ENCODE measurements at regions not wholly inside any gene's neighbourhood (a gene's known extent, or its start where the extent isn't known, plus 50 kb on each side); places are given as distances from the start of the nearest gene placed in this dataset.

GRCh38 chr10:106038246-106038645 lies 1126.3 kb downstream of the SORCS1 start:
- TF ChIP-seq, protein P1, sequence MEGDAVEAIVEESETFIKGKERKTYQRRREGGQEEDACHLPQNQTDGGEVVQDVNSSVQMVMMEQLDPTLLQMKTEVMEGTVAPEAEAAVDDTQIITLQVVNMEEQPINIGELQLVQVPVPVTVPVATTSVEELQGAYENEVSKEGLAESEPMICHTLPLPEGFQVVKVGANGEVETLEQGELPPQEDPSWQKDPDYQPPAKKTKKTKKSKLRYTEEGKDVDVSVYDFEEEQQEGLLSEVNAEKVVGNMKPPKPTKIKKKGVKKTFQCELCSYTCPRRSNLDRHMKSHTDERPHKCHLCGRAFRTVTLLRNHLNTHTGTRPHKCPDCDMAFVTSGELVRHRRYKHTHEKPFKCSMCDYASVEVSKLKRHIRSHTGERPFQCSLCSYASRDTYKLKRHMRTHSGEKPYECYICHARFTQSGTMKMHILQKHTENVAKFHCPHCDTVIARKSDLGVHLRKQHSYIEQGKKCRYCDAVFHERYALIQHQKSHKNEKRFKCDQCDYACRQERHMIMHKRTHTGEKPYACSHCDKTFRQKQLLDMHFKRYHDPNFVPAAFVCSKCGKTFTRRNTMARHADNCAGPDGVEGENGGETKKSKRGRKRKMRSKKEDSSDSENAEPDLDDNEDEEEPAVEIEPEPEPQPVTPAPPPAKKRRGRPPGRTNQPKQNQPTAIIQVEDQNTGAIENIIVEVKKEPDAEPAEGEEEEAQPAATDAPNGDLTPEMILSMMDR (IDR thresholded peaks at IDR 0.05; ENCODE audit: unreplicated experiment) = no peak
- Mint-ChIP-seq H3K4me3 (no peak overlapping the region), H3K27me3 (ENCODE audit: low read depth) (peaks cover 3% of the 10 kb centered on the region), H3K36me3 (peaks cover 1% of the 10 kb centered on the region), H3K9me3 (peaks cover 23% of the 10 kb centered on the region), H3K27ac (no peak overlapping the region), H3K4me1 (no peaks in the 10 kb centered on the region)
- no peak for DNase-seq (ENCODE audit: low spot score in 2 of 2, unreplicated experiment in 2 of 2)

DNA sequence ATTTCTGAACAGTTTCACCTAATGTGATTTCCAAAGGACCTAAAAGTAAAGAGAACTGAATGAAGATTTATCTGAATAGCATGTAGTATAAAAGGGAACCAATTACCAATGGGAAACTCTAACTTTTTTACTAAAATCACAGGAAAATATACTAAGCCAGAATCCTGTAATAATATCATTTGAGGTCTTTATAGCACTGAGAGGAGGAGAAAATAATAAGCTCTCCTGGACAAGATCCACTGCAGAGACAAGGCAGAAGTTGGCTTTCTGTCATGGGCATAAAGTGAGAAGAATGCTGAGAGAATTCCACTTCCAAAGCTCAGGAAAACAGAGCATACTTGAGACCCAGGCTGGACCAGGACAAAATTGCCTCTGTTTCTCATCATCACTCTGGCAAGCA lies 1131.4 kb downstream of the SORCS1 start:
- no peak overlapping the region for H3K4me3 Mint-ChIP-seq
- H3K27ac Mint-ChIP-seq = no peak overlapping the region
- TF ChIP-seq, protein P1 (IDR thresholded peaks at IDR 0.05; ENCODE audit: unreplicated experiment) = no peak
- H3K36me3 Mint-ChIP-seq = peaks cover 1% of the 10 kb centered on the region
- no peaks in the 10 kb centered on the region for H3K4me1 Mint-ChIP-seq
- no peak for DNase-seq (ENCODE audit: low spot score in 2 of 2, unreplicated experiment in 2 of 2)
- peaks cover 1% of the 10 kb centered on the region for H3K27me3 Mint-ChIP-seq (ENCODE audit: low read depth)
- peaks cover 23% of the 10 kb centered on the region for H3K9me3 Mint-ChIP-seq

DNA sequence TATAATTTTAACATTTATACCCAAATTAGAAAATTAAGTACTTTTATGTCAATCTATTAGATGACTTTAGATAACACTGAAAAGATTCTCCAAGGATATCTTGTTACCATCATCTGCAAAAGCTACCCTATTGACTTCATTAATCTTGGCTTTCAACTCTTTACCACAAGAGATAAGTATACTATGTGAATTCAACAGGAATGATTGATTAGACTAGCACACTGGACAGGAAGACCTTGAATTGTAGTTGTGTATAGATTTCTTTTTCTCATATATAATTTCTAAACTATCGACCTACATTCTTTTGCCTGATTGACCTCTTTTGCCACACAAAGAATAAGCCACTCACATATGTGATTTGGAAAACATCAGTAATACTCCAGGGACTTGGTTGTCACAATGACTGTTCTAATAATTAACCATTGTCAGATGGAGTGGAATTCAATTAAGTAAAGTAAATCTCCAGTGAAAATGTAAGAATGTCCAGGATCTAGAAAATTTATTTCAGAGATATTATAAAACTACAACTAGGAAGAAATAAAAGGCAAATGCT lies 1132.0 kb downstream of the SORCS1 start:
- Mint-ChIP-seq H3K4me3 (no peak overlapping the region), H3K9me3 (peaks cover 23% of the 10 kb centered on the region), H3K4me1 (no peaks in the 10 kb centered on the region), H3K36me3 (peaks cover 1% of the 10 kb centered on the region), H3K27me3 (ENCODE audit: low read depth) (peaks cover 1% of the 10 kb centered on the region), H3K27ac (no peak overlapping the region)
- TF ChIP-seq, protein P1 (IDR thresholded peaks at IDR 0.05; ENCODE audit: unreplicated experiment) = no peak
- DNase-seq (ENCODE audit: low spot score in 2 of 2, unreplicated experiment in 2 of 2) = no peak

DNA sequence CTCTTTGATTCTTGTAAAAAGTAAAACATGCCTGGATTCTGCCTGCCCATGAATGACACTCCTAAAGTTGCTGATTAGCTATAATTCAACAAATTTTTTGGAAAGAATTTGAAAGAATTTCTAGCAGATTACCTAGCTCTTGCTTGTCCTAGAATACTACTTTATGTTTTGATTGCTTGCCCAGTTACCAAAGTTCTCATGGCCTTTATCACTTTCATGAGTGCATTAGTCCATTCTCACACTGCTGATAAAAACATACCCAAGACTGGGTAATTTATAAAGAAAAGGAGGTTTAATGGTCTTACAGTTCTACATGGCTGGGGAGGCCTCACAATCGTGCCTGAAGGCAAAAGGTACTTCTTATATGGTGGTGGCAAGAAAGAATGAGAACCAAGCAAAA lies 1137.3 kb downstream of the SORCS1 start:
- no peak for DNase-seq (ENCODE audit: low spot score in 2 of 2, unreplicated experiment in 2 of 2)
- TF ChIP-seq, protein P1 (IDR thresholded peaks at IDR 0.05; ENCODE audit: unreplicated experiment) = no peak
- H3K4me1 Mint-ChIP-seq = no peaks in the 10 kb centered on the region
- H3K4me3 Mint-ChIP-seq = no peak overlapping the region
- no peaks in the 10 kb centered on the region for H3K9me3 Mint-ChIP-seq
- H3K27me3 Mint-ChIP-seq (ENCODE audit: low read depth) = peaks cover 6% of the 10 kb centered on the region
- H3K36me3 Mint-ChIP-seq = no peaks in the 10 kb centered on the region
- H3K27ac Mint-ChIP-seq = no peak overlapping the region

GRCh38 chr10:106025208-106025811 lies 1139.2 kb downstream of the SORCS1 start:
- H3K4me1 Mint-ChIP-seq = no peaks in the 10 kb centered on the region
- peaks cover 6% of the 10 kb centered on the region for H3K27me3 Mint-ChIP-seq (ENCODE audit: low read depth)
- H3K4me3 Mint-ChIP-seq = no peak overlapping the region
- H3K9me3 Mint-ChIP-seq = no peaks in the 10 kb centered on the region
- no peaks in the 10 kb centered on the region for H3K36me3 Mint-ChIP-seq
- no peak overlapping the region for H3K27ac Mint-ChIP-seq
- DNase-seq (ENCODE audit: low spot score in 2 of 2, unreplicated experiment in 2 of 2) = no peak
- TF ChIP-seq, protein P1 (IDR thresholded peaks at IDR 0.05; ENCODE audit: unreplicated experiment) = no peak

Data from mesothelial cell of epicardium (in vitro differentiated cells).